Stimulated activated naive CD8-positive, alpha-beta T cell treated with anti-CD3 and anti-CD28 coated beads, Interleukin-15, Interleukin-2, amounts not matched to agents 100 U/mL and 50 U/mL, for 24 hours (primary cell): ENCODE measurements at regions not wholly inside any gene's neighbourhood (a gene's known extent, or its start where the extent isn't known, plus 50 kb on each side); places are given as distances from the start of the nearest gene placed in this dataset.
A peak's percentile ranks its signal among the peaks of the same experiment; 100 is the strongest.
"Not testable (repeated sequence)": the region's sequence is repeated elsewhere in the genome, so short reads cannot be mapped to it uniquely, and the experiment has no call there.

Experiments
- ATAC-seq: fragments of 150-1000 bp; cut with Tn5 transposase; one replicate; pipeline ENCODE4 v1.10.0; 2021
- DNase-seq: peaks from one replicate; pipeline ENCODE4 v3.0.0; 2021

DNA sequence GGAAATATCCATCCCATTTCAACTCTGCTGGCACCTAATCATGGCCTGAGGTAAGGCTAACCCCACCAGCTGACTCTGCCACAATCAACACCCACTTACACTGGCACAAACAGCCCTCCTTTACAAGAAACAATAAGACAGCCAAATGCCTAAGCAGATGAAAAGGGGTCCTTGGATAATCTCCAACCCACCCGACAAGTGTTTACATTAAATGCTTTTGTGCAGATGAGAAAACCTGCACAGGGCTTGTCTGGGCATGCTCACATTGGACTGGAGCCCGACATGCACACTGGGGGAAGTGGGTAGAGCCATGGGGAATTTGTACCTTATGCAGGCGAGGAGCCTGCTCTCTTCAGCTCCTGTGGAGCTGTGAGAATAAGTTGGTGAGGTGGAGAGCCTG lies 138.9 kb upstream of the ITM2A start:
- no peak for ATAC-seq
- no peak for DNase-seq

DNA sequence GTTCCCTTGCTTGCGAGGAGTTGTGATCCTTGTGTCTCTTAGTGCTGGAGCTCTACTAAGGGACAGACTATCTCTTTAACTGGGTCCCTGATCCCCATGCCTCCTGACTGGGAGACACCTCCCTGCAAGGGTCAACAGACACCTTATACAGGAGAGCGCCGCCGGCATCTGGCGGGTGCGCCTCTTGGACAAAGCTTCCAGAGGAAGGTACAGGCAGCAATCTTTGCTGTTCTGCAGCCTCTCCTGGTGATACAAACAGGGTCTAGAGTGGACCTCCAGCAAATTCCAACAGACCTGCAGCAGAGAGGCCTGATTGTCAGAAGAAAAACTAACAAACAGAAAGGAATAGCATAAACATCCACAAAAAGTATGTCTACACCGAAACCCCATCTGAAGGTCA lies 115.6 kb upstream of the ITM2A start:
- no peak for DNase-seq
- ATAC-seq = no peak

DNA sequence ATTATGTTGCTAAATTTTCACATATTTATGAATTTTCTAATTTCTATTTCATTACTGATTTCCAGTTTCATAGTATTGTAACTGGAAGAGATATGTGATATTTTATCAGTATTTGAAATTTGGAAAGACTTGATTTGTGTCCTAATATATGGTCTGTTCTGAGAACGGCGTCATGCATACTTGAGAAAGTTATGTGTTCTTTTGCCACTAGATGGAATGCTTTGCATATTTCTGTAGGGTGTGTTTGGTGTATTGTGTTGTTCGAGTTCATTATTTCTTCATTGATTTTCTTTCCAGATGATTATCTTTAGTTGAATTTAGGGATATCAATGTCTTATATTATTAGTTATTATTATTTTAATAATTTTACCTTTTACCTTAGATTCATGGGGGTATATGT lies 110.6 kb upstream of the ITM2A start:
- DNase-seq (no peak), ATAC-seq (no peak)

DNA sequence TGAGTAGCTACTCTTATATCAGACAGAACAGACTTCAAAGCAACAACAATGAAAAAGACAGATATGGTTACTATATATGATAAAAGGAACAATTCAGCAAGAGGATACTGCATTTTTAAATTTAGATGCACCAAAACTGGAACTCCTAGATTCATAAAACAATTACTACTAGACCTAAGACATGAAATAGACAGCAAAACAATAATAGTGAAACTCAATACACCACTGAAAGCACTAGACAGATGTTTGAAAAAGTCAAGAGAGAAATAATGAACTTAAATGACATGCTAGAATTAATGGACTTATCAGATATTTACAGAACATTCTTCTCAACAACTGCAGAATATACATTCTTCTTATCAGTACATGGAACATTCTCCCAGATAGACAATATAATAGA lies 99.5 kb upstream of the ITM2A start:
- ATAC-seq (no peak), DNase-seq (no peak)

DNA sequence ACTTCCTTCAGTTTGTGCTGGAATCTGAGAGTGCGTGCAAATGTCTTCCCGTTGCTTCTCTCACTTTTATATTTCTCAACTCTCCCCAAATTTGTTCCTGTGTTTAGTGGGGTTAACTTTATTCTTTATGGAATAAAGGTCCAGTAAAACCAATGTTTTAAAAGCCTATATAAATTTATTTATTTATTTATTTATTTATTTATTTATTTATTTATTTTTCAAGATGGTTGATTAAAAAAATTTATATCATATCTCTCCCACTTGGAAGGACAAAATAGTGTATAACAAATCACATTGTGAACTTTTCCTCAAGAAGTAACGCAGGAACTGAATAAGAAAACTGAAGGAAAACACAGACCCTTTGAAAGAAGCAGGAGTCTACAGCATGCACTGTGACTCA lies 95.3 kb upstream of the ITM2A start:
- no peak for ATAC-seq
- DNase-seq = no peak

DNA sequence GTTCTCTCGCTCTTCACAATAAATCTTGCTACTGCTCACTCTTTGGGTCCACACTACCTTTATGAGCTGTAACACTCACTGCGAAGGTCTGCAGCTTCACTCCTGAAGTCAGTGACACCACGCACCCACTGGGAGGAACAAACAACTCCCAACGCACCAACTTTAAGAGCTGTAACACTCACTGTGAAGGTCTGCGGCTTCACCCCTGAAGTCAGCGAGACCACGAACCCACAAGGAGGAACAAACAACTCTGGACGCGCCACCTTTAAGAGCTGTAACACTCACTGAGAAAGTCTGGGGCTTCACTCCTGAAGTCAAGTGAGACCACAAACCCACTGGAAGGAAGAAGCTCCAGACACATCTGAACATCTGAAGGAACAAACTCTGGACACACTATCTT lies 89.5 kb upstream of the ITM2A start:
- ATAC-seq = not testable (repeated sequence)
- peak; percentile 3 for DNase-seq

DNA sequence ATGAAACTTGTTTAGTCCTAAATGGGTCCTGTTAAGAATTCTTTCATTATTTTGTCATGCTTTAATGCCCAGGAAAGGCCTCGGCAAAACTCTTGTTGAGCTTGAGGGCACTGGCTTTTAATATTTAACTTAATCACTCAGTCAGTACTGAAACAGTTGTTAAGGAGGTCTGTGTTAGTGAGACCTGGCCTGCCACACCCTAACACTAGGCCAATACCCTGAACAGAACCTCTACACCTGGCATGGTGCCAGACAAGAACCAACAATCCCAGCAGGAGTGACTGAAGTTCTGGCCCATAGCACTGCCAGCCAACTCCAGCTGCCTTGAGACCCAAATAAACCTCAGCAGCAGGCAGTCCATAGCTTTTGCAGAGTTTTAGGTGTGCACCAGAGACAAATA lies 85.7 kb upstream of the ITM2A start:
- ATAC-seq = no peak

DNA sequence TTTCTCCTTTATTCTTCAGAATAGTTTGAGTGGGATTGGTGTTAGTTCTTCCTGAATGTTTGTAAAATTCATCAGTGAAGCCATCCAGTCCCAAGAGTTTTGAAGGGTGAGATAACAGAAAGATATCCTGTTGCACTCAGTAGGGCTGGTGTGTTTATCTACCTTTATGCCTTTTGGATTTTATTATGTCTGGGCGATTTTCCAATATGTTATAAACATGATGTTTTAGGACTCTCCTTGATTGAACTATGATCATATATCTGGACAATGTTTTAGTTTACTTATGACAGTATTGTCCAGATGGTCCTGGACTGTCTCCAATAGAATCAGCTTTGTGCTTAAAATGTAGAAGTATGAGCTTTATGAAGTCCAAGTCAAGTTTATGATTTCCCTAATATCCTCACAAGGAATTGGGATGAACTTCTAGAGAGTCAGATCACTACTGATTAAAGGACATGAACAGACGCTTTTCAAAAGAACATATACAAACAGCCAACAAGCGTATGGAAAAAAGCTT lies 77.6 kb upstream of the ITM2A start:
- DNase-seq (no peak), ATAC-seq (no peak)

More for the DNA sequence above, 85.7 kb upstream of the ITM2A start:
- DNase-seq = no peak

DNA sequence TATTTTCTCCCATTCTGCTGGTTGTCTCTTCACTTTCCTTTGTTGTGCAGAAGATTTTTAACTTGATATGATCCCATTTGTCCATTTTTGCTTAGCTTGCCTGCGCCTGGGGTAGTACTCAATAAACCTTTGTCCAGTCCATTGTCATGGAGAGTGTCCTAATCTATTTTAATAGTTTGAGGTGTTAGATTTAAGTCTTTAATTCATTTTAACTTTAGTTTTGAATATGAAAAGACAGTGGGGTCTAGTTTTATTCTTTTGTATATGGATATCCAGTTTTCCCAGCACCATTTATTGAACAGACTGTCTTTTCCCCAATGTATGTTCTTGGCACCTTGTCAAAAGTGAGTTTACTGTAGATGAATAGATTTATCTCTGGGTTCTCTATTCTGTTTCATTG lies 76.0 kb upstream of the ITM2A start:
- no peak for DNase-seq
- ATAC-seq = no peak

DNA sequence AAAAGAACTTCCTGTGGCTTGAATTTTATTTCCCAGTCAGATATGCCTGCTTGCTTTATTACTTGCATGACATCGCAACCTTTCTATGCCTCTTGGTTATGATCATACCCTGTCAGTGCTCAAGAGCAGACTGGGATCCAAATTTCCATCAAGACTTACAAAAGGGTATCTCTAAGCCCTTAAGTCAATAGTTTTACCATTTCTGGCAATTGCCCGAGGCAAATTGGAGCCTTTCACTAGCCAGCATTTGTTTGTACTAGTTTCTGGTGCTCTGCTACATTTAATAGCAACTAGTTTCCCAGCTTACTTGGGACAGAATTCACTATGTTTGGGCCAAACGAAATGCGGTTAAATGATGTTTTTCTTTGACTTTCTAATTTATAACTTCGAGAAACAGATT lies 73.2 kb upstream of the ITM2A start:
- ATAC-seq (no peak), DNase-seq (no peak)
